ENCODE measurements at regions not wholly inside any gene's neighbourhood (a gene's known extent, or its start where the extent isn't known, plus 50 kb on each side); places are given as distances from the start of the nearest gene placed in this dataset.

GRCh38 chr15:85847031-85847430 lies 52.3 kb upstream of the KLHL25 start:
- no peak for TF ChIP-seq CTCF (IDR thresholded peaks at IDR 0.05; ENCODE audit: low read depth, low read length, poor library complexity, severe bottlenecking)
- no peak for TF ChIP-seq EZH2phosphoT487 (IDR thresholded peaks at IDR 0.05; ENCODE audit: borderline replicate concordance, low read length)
